DOHH2 (cell line): ENCODE measurements at regions not wholly inside any gene's neighbourhood (a gene's known extent, or its start where the extent isn't known, plus 50 kb on each side); places are given as distances from the start of the nearest gene placed in this dataset.

Experiments used
- CTCF ChIP-seq: fragments of 200-600 bp; sonication (generic); IDR thresholded peaks from one replicate; pipeline ENCODE4 v1.5.1; 2014; ENCODE audit warnings: antibody characterized with exemption, mild to moderate bottlenecking, low read depth, low read length; ENCODE audit not compliant: poor library complexity, severe bottlenecking
- EZH2phosphoT487 ChIP-seq: fragments of 200-600 bp; sonication (generic); IDR thresholded peaks from 2 replicates; pipeline ENCODE4 v1.6.1; 2017; ENCODE audit warnings: borderline replicate concordance, mild to moderate bottlenecking, antibody characterized with exemption, low read length, moderate library complexity, mixed read lengths

- no peak for TF ChIP-seq CTCF
- no peak for TF ChIP-seq EZH2phosphoT487
Measured at GRCh38 chr13:110981379-110981778, 66.5 kb upstream of the ANKRD10 start.
